ENCODE measurements at regions not wholly inside any gene's neighbourhood (a gene's known extent, or its start where the extent isn't known, plus 50 kb on each side); places are given as distances from the start of the nearest gene placed in this dataset.

DNA sequence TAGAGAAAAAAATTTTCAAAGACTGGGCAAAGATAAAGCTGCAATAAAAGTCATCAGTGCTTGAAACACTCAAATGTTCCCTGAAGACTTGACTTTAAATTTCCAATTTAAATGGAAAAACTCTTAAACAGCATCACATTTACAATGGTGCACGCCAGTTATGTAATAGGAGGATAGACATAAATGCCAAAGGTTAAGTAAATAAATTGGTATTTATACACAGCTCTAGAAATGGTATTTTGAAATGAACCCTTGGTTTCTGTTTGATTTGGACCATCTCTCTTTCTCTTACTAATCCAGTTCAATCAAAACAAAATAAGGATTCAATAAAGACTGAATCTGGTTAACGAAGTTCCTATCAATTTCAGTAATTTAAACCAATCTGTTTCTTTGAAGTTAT, 272.6 kb downstream of the GPM6A start:
- H3K4me1 Mint-ChIP-seq (ENCODE audit: low read depth): no peaks in the 10 kb centered on the region
- no peak for ATAC-seq
- no peaks in the 10 kb centered on the region for H3K27me3 Mint-ChIP-seq (ENCODE audit: low read depth)
- ChIA-PET POLR2A (no interaction called here), CTCF (no interaction called here)
- H3K4me3 Mint-ChIP-seq: no peak overlapping the region
- no peak overlapping the region for H3K27ac Mint-ChIP-seq
- H3K36me3 Mint-ChIP-seq (ENCODE audit: low read depth): no peaks in the 10 kb centered on the region
- no peaks in the 10 kb centered on the region for H3K9me3 Mint-ChIP-seq (ENCODE audit: insufficient read depth)
- no peak for DNase-seq

DNA sequence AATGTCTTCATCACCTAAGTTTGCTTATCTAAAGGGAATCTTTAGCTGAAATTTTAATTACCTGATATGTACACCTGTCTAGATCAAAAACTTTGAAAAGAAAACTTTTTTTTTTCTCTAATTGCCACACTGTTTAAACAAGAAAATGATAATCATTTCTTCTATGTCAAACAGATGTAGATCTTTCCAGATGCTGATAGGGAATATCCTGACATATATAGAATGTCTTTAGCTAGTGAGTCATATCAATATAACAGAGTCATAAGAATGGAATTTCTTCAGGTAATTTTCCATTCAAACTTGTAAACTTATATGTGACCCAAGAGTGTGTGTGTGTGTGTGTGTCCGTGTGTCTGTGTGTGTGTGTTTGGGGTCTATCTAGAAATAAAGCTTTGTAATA, 271.9 kb downstream of the GPM6A start:
- no peak overlapping the region for H3K4me3 Mint-ChIP-seq
- ChIA-PET POLR2A (no interaction called here), CTCF (no interaction called here)
- no peaks in the 10 kb centered on the region for H3K4me1 Mint-ChIP-seq (ENCODE audit: low read depth)
- H3K27ac Mint-ChIP-seq: no peak overlapping the region
- no peaks in the 10 kb centered on the region for H3K9me3 Mint-ChIP-seq (ENCODE audit: insufficient read depth)
- H3K36me3 Mint-ChIP-seq (ENCODE audit: low read depth): no peaks in the 10 kb centered on the region
- no peaks in the 10 kb centered on the region for H3K27me3 Mint-ChIP-seq (ENCODE audit: low read depth)
- DNase-seq (no peak), ATAC-seq (no peak)

GRCh38 chr4:175540732-175541131, 271.3 kb downstream of the GPM6A start:
- Mint-ChIP-seq H3K27me3 (ENCODE audit: low read depth) (no peaks in the 10 kb centered on the region), H3K4me3 (no peak overlapping the region), H3K36me3 (ENCODE audit: low read depth) (no peaks in the 10 kb centered on the region), H3K4me1 (ENCODE audit: low read depth) (no peaks in the 10 kb centered on the region), H3K9me3 (ENCODE audit: insufficient read depth) (no peaks in the 10 kb centered on the region), H3K27ac (no peak overlapping the region)
- CTCF ChIA-PET: no interaction called here
- ATAC-seq: no peak
- POLR2A ChIA-PET: no interaction called here
- no peak for DNase-seq

DNA sequence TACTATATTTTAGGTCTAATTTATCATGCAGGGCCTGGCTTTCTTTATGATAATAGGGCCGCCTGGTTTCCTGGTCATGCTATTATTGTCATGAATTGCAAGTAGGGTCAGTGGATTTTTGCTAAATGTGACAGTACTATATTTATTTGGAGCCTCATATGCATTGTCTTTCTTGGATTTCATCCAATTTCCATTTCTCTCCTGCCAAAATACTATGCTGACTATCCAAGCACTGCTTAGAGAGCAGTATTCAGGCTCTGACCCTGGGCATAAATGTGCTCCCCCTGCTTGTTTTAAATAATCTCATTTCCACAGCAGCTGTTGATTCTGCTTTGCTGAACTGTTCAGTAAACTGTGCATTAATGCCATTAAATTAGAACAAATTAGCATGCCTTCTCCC, 269.3 kb downstream of the GPM6A start:
- Mint-ChIP-seq H3K27ac (no peak overlapping the region), H3K9me3 (ENCODE audit: insufficient read depth) (no peaks in the 10 kb centered on the region), H3K4me1 (ENCODE audit: low read depth) (no peaks in the 10 kb centered on the region), H3K27me3 (ENCODE audit: low read depth) (no peaks in the 10 kb centered on the region), H3K4me3 (no peak overlapping the region), H3K36me3 (ENCODE audit: low read depth) (no peaks in the 10 kb centered on the region)
- ChIA-PET POLR2A (no interaction called here), CTCF (no interaction called here)
- no peak for DNase-seq
- no peak for ATAC-seq

- ATAC-seq (no peak), DNase-seq (no peak)
- no peaks in the 10 kb centered on the region for H3K27me3 Mint-ChIP-seq (ENCODE audit: low read depth)
- CTCF ChIA-PET: no interaction called here
- H3K27ac Mint-ChIP-seq: no peak overlapping the region
- no peaks in the 10 kb centered on the region for H3K36me3 Mint-ChIP-seq (ENCODE audit: low read depth)
- H3K9me3 Mint-ChIP-seq (ENCODE audit: insufficient read depth): no peaks in the 10 kb centered on the region
- POLR2A ChIA-PET: no interaction called here
- H3K4me3 Mint-ChIP-seq: no peak overlapping the region
- H3K4me1 Mint-ChIP-seq (ENCODE audit: low read depth): no peaks in the 10 kb centered on the region
Measured at GRCh38 chr4:175559126-175559525, 252.9 kb downstream of the GPM6A start.

DNA sequence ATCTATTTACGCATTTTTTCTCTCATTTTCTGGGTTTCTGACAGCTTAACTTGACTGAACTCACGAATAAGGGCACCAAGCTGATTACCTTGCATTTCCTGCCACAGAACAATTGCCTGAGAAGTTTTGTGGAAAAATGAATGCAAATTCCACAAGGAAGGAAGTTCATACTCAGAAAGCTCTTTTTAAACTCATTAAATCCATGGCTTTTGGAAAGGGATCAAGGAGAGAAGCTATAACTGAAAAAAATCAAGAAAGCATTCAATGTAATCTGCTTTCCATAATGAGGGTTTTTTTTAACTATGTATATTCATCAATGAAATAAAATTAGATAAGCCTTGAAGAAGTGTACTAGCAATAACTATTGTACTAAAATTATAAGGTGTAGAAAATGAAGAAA, 252.5 kb downstream of the GPM6A start:
- no peak for ATAC-seq
- Mint-ChIP-seq H3K4me1 (ENCODE audit: low read depth) (no peaks in the 10 kb centered on the region), H3K27ac (no peak overlapping the region), H3K27me3 (ENCODE audit: low read depth) (no peaks in the 10 kb centered on the region), H3K36me3 (ENCODE audit: low read depth) (no peaks in the 10 kb centered on the region), H3K9me3 (ENCODE audit: insufficient read depth) (no peaks in the 10 kb centered on the region), H3K4me3 (no peak overlapping the region)
- POLR2A ChIA-PET: no interaction called here
- CTCF ChIA-PET: no interaction called here
- DNase-seq: no peak

DNA sequence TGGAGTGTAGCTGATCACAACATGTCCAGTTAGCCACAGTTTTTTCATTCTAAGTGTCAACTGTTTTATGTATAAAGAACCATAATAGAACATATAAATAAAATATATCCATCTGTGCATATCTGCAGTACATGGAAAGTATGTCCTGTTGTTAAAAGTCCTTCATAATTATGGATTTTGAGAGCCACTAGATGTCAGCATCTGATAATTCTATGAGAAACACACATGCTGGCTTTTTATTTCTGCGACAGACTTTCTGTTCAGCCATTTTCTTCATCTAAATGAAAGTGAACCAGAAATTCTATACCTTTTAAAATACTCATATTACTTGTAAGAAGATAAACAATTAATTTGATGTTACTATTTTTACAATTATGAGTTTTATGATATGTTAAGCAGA, 251.5 kb downstream of the GPM6A start:
- DNase-seq (no peak), ATAC-seq (no peak)
- ChIA-PET POLR2A (no interaction called here), CTCF (no interaction called here)
- H3K36me3 Mint-ChIP-seq (ENCODE audit: low read depth): no peaks in the 10 kb centered on the region
- no peaks in the 10 kb centered on the region for H3K9me3 Mint-ChIP-seq (ENCODE audit: insufficient read depth)
- H3K4me3 Mint-ChIP-seq: no peak overlapping the region
- H3K27ac Mint-ChIP-seq: no peak overlapping the region
- H3K4me1 Mint-ChIP-seq (ENCODE audit: low read depth): no peaks in the 10 kb centered on the region
- no peaks in the 10 kb centered on the region for H3K27me3 Mint-ChIP-seq (ENCODE audit: low read depth)

- no peak for DNase-seq
- Mint-ChIP-seq H3K9me3 (ENCODE audit: insufficient read depth) (no peaks in the 10 kb centered on the region), H3K4me3 (no peak overlapping the region), H3K4me1 (ENCODE audit: low read depth) (no peaks in the 10 kb centered on the region), H3K27me3 (ENCODE audit: low read depth) (no peaks in the 10 kb centered on the region), H3K27ac (no peak overlapping the region), H3K36me3 (ENCODE audit: low read depth) (no peaks in the 10 kb centered on the region)
- ATAC-seq: no peak
- ChIA-PET POLR2A (no interaction called here), CTCF (no interaction called here)
Measured at GRCh38 chr4:175561696-175562095, 250.4 kb downstream of the GPM6A start.

GRCh38 chr4:175562111-175562510, 250.0 kb downstream of the GPM6A start:
- POLR2A ChIA-PET: no interaction called here
- no peak for DNase-seq
- Mint-ChIP-seq H3K27ac (no peak overlapping the region), H3K4me1 (ENCODE audit: low read depth) (no peaks in the 10 kb centered on the region), H3K4me3 (no peak overlapping the region), H3K27me3 (ENCODE audit: low read depth) (no peaks in the 10 kb centered on the region), H3K9me3 (ENCODE audit: insufficient read depth) (no peaks in the 10 kb centered on the region), H3K36me3 (ENCODE audit: low read depth) (no peaks in the 10 kb centered on the region)
- CTCF ChIA-PET: no interaction called here
- no peak for ATAC-seq

- H3K36me3 Mint-ChIP-seq (ENCODE audit: low read depth): no peaks in the 10 kb centered on the region
- H3K9me3 Mint-ChIP-seq (ENCODE audit: insufficient read depth): no peaks in the 10 kb centered on the region
- ATAC-seq: no peak
- DNase-seq: no peak
- no peaks in the 10 kb centered on the region for H3K4me1 Mint-ChIP-seq (ENCODE audit: low read depth)
- POLR2A ChIA-PET: no interaction called here
- no peaks in the 10 kb centered on the region for H3K27me3 Mint-ChIP-seq (ENCODE audit: low read depth)
- CTCF ChIA-PET: no interaction called here
- H3K27ac Mint-ChIP-seq: no peak overlapping the region
- H3K4me3 Mint-ChIP-seq: no peak overlapping the region
Measured at GRCh38 chr4:175562542-175562941, 249.5 kb downstream of the GPM6A start.

Measured in activated CD8-positive, alpha-beta T cell treated with anti-CD3 and anti-CD28 coated beads, Interleukin-2, amount 10 ng/mL, durations not matched to agents 7 days and 5 days (primary cell).